GM21390 (cell line): ENCODE measurements at regions not wholly inside any gene's neighbourhood (a gene's known extent, or its start where the extent isn't known, plus 50 kb on each side); places are given as distances from the start of the nearest gene placed in this dataset.
"Not testable (repeated sequence)": the region's sequence is repeated elsewhere in the genome, so short reads cannot be mapped to it uniquely, and the experiment has no call there.

Source experiments
- ATAC-seq: cut with Tn5 transposase; IDR thresholded peaks from one replicate; pipeline ENCODE4 v1.9.1; 2021; ENCODE audit not compliant: unreplicated experiment

GRCh38 chr12:59405992-59406391 is 189.8 kb upstream of the SLC16A7 start:
- ATAC-seq: no peak

GRCh38 chr12:59404109-59404650 is 191.6 kb upstream of the SLC16A7 start:
- no peak for ATAC-seq

GRCh38 chr12:59403259-59403932 is 192.4 kb upstream of the SLC16A7 start:
- peak; percentile 73 for ATAC-seq

GRCh38 chr12:59401862-59402261 is 194.0 kb upstream of the SLC16A7 start:
- ATAC-seq: no peak

- ATAC-seq: no peak
Measured at GRCh38 chr12:59398164-59398563, 197.7 kb upstream of the SLC16A7 start.

GRCh38 chr12:59396919-59397318 is 198.9 kb upstream of the SLC16A7 start:
- no peak for ATAC-seq

GRCh38 chr12:59396519-59396918 is 199.3 kb upstream of the SLC16A7 start:
- no peak for ATAC-seq

GRCh38 chr12:59395310-59395709 is 200.5 kb upstream of the SLC16A7 start:
- ATAC-seq: not testable (repeated sequence)

- no peak for ATAC-seq
Measured at GRCh38 chr12:59393506-59393905, 202.3 kb upstream of the SLC16A7 start.

- ATAC-seq: no peak
Measured at GRCh38 chr12:59389968-59390576, 205.8 kb upstream of the SLC16A7 start.

- ATAC-seq: no peak
Measured at GRCh38 chr12:59388694-59389093, 207.1 kb upstream of the SLC16A7 start.

- no peak for ATAC-seq
Measured at GRCh38 chr12:59388176-59388575, 207.7 kb upstream of the SLC16A7 start.

- no peak for ATAC-seq
Measured at GRCh38 chr12:59386236-59386635, 209.6 kb upstream of the SLC16A7 start.

- no peak for ATAC-seq
Measured at GRCh38 chr12:59383079-59383822, 212.6 kb upstream of the SLC16A7 start.

- ATAC-seq: no peak
Measured at GRCh38 chr12:59382282-59383078, 213.3 kb upstream of the SLC16A7 start.

- ATAC-seq: no peak
Measured at GRCh38 chr12:59381106-59381505, 214.7 kb upstream of the SLC16A7 start.

GRCh38 chr12:59375633-59376032 is 220.2 kb upstream of the SLC16A7 start:
- ATAC-seq: no peak

- no peak for ATAC-seq
Measured at GRCh38 chr12:59374783-59375182, 221.0 kb upstream of the SLC16A7 start.

- no peak for ATAC-seq
Measured at GRCh38 chr12:59372956-59373355, 222.9 kb upstream of the SLC16A7 start.

- no peak for ATAC-seq
Measured at GRCh38 chr12:59370933-59371332, 224.9 kb upstream of the SLC16A7 start.

GRCh38 chr12:59365133-59365532 is 230.7 kb upstream of the SLC16A7 start:
- no peak for ATAC-seq
